ENCODE measurements at regions not wholly inside any gene's neighbourhood (a gene's known extent, or its start where the extent isn't known, plus 50 kb on each side); places are given as distances from the start of the nearest gene placed in this dataset.

- DNase-seq = no peak
- Histone ChIP-seq H3K36me3 (ENCODE audit: control insufficient read depth, insufficient read depth, low read length) (no peaks in the 10 kb centered on the region), H3K27ac (ENCODE audit: low read length) (no peak overlapping the region), H3K27me3 (ENCODE audit: control insufficient read depth, insufficient read depth, low read length) (no peaks in the 10 kb centered on the region), H3K9me3 (replicated peaks; ENCODE audit: control insufficient read depth, low read depth, low read length) (no peaks in the 10 kb centered on the region), H3K4me3 (ENCODE audit: low read length) (no peak overlapping the region), H3K4me1 (ENCODE audit: control insufficient read depth, insufficient read depth, low read length) (peaks cover 20% of the 10 kb centered on the region)
- WGBS (ENCODE audit: insufficient coverage) = 76% methylated on average over 4 of the region's 6 CpGs
Measured at GRCh38 chr10:43970018-43970698, 321.5 kb upstream of the ZNF32 start.

- Histone ChIP-seq H3K27ac (ENCODE audit: low read length) (no peak overlapping the region), H3K27me3 (ENCODE audit: control insufficient read depth, insufficient read depth, low read length) (no peaks in the 10 kb centered on the region), H3K9me3 (replicated peaks; ENCODE audit: control insufficient read depth, low read depth, low read length) (no peaks in the 10 kb centered on the region), H3K36me3 (ENCODE audit: control insufficient read depth, insufficient read depth, low read length) (no peaks in the 10 kb centered on the region), H3K4me1 (ENCODE audit: control insufficient read depth, insufficient read depth, low read length) (peaks cover 21% of the 10 kb centered on the region), H3K4me3 (ENCODE audit: low read length) (no peak overlapping the region)
- WGBS (ENCODE audit: insufficient coverage) = 91% methylated on average over 9 of the region's 9 CpGs
- no peak for DNase-seq
Measured at GRCh38 chr10:43969506-43969905, 320.8 kb upstream of the ZNF32 start.

- 46% methylated on average over 14 of the region's 14 CpGs for WGBS (ENCODE audit: insufficient coverage)
- Histone ChIP-seq H3K36me3 (ENCODE audit: control insufficient read depth, insufficient read depth, low read length) (no peaks in the 10 kb centered on the region), H3K9me3 (replicated peaks; ENCODE audit: control insufficient read depth, low read depth, low read length) (no peaks in the 10 kb centered on the region), H3K27me3 (ENCODE audit: control insufficient read depth, insufficient read depth, low read length) (no peaks in the 10 kb centered on the region), H3K4me1 (ENCODE audit: control insufficient read depth, insufficient read depth, low read length) (peaks cover 23% of the 10 kb centered on the region), H3K27ac (ENCODE audit: low read length) (no peak overlapping the region), H3K4me3 (ENCODE audit: low read length) (no peak overlapping the region)
- no peak for DNase-seq
Measured at GRCh38 chr10:43968961-43969360, 320.3 kb upstream of the ZNF32 start.

- Histone ChIP-seq H3K4me1 (ENCODE audit: control insufficient read depth, insufficient read depth, low read length) (peaks cover 16% of the 10 kb centered on the region), H3K27me3 (ENCODE audit: control insufficient read depth, insufficient read depth, low read length) (no peaks in the 10 kb centered on the region), H3K27ac (ENCODE audit: low read length) (no peak overlapping the region), H3K36me3 (ENCODE audit: control insufficient read depth, insufficient read depth, low read length) (no peaks in the 10 kb centered on the region), H3K4me3 (ENCODE audit: low read length) (no peak overlapping the region), H3K9me3 (replicated peaks; ENCODE audit: control insufficient read depth, low read depth, low read length) (no peaks in the 10 kb centered on the region)
- no CpG with 5 or more reads among the region's 1 CpG for WGBS (ENCODE audit: insufficient coverage)
- no peak for DNase-seq
Measured at GRCh38 chr10:43968076-43968475, 319.4 kb upstream of the ZNF32 start.

- Histone ChIP-seq H3K4me1 (ENCODE audit: control insufficient read depth, insufficient read depth, low read length) (peaks cover 18% of the 10 kb centered on the region), H3K27me3 (ENCODE audit: control insufficient read depth, insufficient read depth, low read length) (peaks cover 2% of the 10 kb centered on the region), H3K9me3 (replicated peaks; ENCODE audit: control insufficient read depth, low read depth, low read length) (no peaks in the 10 kb centered on the region), H3K4me3 (ENCODE audit: low read length) (no peak overlapping the region), H3K36me3 (ENCODE audit: control insufficient read depth, insufficient read depth, low read length) (no peaks in the 10 kb centered on the region), H3K27ac (ENCODE audit: low read length) (no peak overlapping the region)
- 100% methylated on average over 1 of the region's 3 CpGs for WGBS (ENCODE audit: insufficient coverage)
- DNase-seq = no peak
Measured at GRCh38 chr10:43966571-43966965, 317.9 kb upstream of the ZNF32 start.

GRCh38 chr10:43965918-43966570 is 317.4 kb upstream of the ZNF32 start:
- DNase-seq = no peak
- H3K4me1 ChIP-seq (ENCODE audit: control insufficient read depth, insufficient read depth, low read length) = peaks cover 19% of the 10 kb centered on the region
- H3K27me3 ChIP-seq (ENCODE audit: control insufficient read depth, insufficient read depth, low read length) = peaks cover 2% of the 10 kb centered on the region
- no peak overlapping the region for H3K27ac ChIP-seq (ENCODE audit: low read length)
- no peak overlapping the region for H3K4me3 ChIP-seq (ENCODE audit: low read length)
- no peaks in the 10 kb centered on the region for H3K36me3 ChIP-seq (ENCODE audit: control insufficient read depth, insufficient read depth, low read length)
- WGBS (ENCODE audit: insufficient coverage) = 94% methylated on average over 6 of the region's 7 CpGs
- H3K9me3 ChIP-seq (replicated peaks; ENCODE audit: control insufficient read depth, low read depth, low read length) = no peaks in the 10 kb centered on the region

- Histone ChIP-seq H3K36me3 (ENCODE audit: control insufficient read depth, insufficient read depth, low read length) (no peaks in the 10 kb centered on the region), H3K9me3 (replicated peaks; ENCODE audit: control insufficient read depth, low read depth, low read length) (no peaks in the 10 kb centered on the region), H3K27ac (ENCODE audit: low read length) (peak overlapping the region; percentile 69), H3K4me1 (ENCODE audit: control insufficient read depth, insufficient read depth, low read length) (peaks cover 19% of the 10 kb centered on the region), H3K27me3 (ENCODE audit: control insufficient read depth, insufficient read depth, low read length) (peaks cover 2% of the 10 kb centered on the region), H3K4me3 (ENCODE audit: low read length) (no peak overlapping the region)
- 22% methylated on average over 8 of the region's 14 CpGs for WGBS (ENCODE audit: insufficient coverage)
- DNase-seq = peak; percentile 60
Measured at GRCh38 chr10:43965033-43965917, 316.6 kb upstream of the ZNF32 start.

- Histone ChIP-seq H3K9me3 (replicated peaks; ENCODE audit: control insufficient read depth, low read depth, low read length) (no peaks in the 10 kb centered on the region), H3K36me3 (ENCODE audit: control insufficient read depth, insufficient read depth, low read length) (no peaks in the 10 kb centered on the region), H3K4me3 (ENCODE audit: low read length) (no peak overlapping the region), H3K4me1 (ENCODE audit: control insufficient read depth, insufficient read depth, low read length) (peaks cover 24% of the 10 kb centered on the region), H3K27me3 (ENCODE audit: control insufficient read depth, insufficient read depth, low read length) (peaks cover 2% of the 10 kb centered on the region), H3K27ac (ENCODE audit: low read length) (peak overlapping the region; percentile 32)
- WGBS (ENCODE audit: insufficient coverage) = 86% methylated on average over 2 of the region's 5 CpGs
- no peak for DNase-seq
Measured at GRCh38 chr10:43964486-43964885, 315.8 kb upstream of the ZNF32 start.

- Histone ChIP-seq H3K4me3 (ENCODE audit: low read length) (no peak overlapping the region), H3K9me3 (replicated peaks; ENCODE audit: control insufficient read depth, low read depth, low read length) (no peaks in the 10 kb centered on the region), H3K27me3 (ENCODE audit: control insufficient read depth, insufficient read depth, low read length) (peaks cover 2% of the 10 kb centered on the region), H3K27ac (ENCODE audit: low read length) (peak overlapping the region; percentile 32), H3K4me1 (ENCODE audit: control insufficient read depth, insufficient read depth, low read length) (peaks cover 26% of the 10 kb centered on the region), H3K36me3 (ENCODE audit: control insufficient read depth, insufficient read depth, low read length) (no peaks in the 10 kb centered on the region)
- peak; percentile 27 for DNase-seq
- WGBS (ENCODE audit: insufficient coverage) = 67% methylated on average over 10 of the region's 10 CpGs
Measured at GRCh38 chr10:43963793-43964425, 315.2 kb upstream of the ZNF32 start.

GRCh38 chr10:43963379-43963778 is 314.7 kb upstream of the ZNF32 start:
- no peak overlapping the region for H3K4me3 ChIP-seq (ENCODE audit: low read length)
- DNase-seq = no peak
- H3K27ac ChIP-seq (ENCODE audit: low read length) = no peak overlapping the region
- H3K27me3 ChIP-seq (ENCODE audit: control insufficient read depth, insufficient read depth, low read length) = peaks cover 2% of the 10 kb centered on the region
- WGBS (ENCODE audit: insufficient coverage) = 100% methylated on average over 1 of the region's 2 CpGs
- no peaks in the 10 kb centered on the region for H3K36me3 ChIP-seq (ENCODE audit: control insufficient read depth, insufficient read depth, low read length)
- H3K4me1 ChIP-seq (ENCODE audit: control insufficient read depth, insufficient read depth, low read length) = peaks cover 26% of the 10 kb centered on the region
- no peaks in the 10 kb centered on the region for H3K9me3 ChIP-seq (replicated peaks; ENCODE audit: control insufficient read depth, low read depth, low read length)

Data from muscle of leg (tissue), 3 donors.